ENCODE measurements at regions not wholly inside any gene's neighbourhood (a gene's known extent, or its start where the extent isn't known, plus 50 kb on each side); places are given as distances from the start of the nearest gene placed in this dataset.

- TF ChIP-seq CTCF (IDR thresholded peaks at IDR 0.05) (no peak), POLR2A (IDR thresholded peaks at IDR 0.05) (no peak)
Observed at GRCh38 chr7:12864470-12865046, 177.1 kb downstream of the ARL4A start.
